ENCODE measurements at regions not wholly inside any gene's neighbourhood (a gene's known extent, or its start where the extent isn't known, plus 50 kb on each side); places are given as distances from the start of the nearest gene placed in this dataset.

DNA sequence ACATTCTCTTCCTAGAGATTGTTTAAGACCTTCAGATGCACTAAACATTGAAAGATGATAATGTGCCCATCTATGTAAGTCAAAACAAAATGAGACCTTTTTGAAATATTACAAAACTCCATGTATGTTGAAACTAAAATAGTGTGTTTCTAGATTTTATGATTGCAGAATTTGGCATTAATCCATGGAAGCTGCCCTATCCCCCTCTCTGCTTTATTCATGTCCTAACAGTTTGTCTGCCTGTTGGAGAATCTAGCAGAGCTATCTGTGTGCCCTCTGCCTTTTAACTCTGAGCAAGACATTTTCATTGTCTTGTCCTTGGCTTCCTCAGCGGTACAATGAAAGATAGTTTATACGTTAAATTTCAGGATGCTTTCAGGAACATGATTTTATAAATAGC lies 105.5 kb downstream of the FAT3 start:
- TF ChIP-seq POLR2AphosphoS5 (IDR thresholded peaks at IDR 0.05; ENCODE audit: low read depth, low read length) (no peak), TCF7L2 (IDR thresholded peaks at IDR 0.05; ENCODE audit: low read depth, low read length) (no peak)
- TF ChIP-seq, protein P1, sequence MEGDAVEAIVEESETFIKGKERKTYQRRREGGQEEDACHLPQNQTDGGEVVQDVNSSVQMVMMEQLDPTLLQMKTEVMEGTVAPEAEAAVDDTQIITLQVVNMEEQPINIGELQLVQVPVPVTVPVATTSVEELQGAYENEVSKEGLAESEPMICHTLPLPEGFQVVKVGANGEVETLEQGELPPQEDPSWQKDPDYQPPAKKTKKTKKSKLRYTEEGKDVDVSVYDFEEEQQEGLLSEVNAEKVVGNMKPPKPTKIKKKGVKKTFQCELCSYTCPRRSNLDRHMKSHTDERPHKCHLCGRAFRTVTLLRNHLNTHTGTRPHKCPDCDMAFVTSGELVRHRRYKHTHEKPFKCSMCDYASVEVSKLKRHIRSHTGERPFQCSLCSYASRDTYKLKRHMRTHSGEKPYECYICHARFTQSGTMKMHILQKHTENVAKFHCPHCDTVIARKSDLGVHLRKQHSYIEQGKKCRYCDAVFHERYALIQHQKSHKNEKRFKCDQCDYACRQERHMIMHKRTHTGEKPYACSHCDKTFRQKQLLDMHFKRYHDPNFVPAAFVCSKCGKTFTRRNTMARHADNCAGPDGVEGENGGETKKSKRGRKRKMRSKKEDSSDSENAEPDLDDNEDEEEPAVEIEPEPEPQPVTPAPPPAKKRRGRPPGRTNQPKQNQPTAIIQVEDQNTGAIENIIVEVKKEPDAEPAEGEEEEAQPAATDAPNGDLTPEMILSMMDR (IDR thresholded peaks at IDR 0.05), result no peak

Data from Panc1 (cell line).